Posterior cingulate gyrus (tissue), 11 donors: ENCODE measurements at regions not wholly inside any gene's neighbourhood (a gene's known extent, or its start where the extent isn't known, plus 50 kb on each side); places are given as distances from the start of the nearest gene placed in this dataset.

Experiments
- DNase-seq, 10 donors: peaks; one replicate each; pipeline versions ENCODE4 v3.0.0 to v3.0.0-alpha.2; 2020 to 2021; ENCODE audit warnings: mixed read lengths in 3 of 10
- intact Hi-C: fragments of 100-400 bp; cut with DNase I; formaldehyde crosslinking; loops from one replicate; pipeline ENCODE4 v1.15.1; 2023

GRCh38 chr20:42020316-42020715, 402.1 kb upstream of the CHD6 start:
- DNase-seq: no peak
- intact Hi-C loops: no loop called here

- intact Hi-C loops: no loop called here
- no peak for DNase-seq
Observed at GRCh38 chr20:42018979-42019378, 400.8 kb upstream of the CHD6 start.

- intact Hi-C loops: no loop called here
- no peak for DNase-seq
Observed at GRCh38 chr20:42010090-42010489, 391.9 kb upstream of the CHD6 start.

- intact Hi-C loops: no loop called here
- no peak for DNase-seq
Observed at GRCh38 chr20:42007251-42007650, 389.1 kb upstream of the CHD6 start.

DNA sequence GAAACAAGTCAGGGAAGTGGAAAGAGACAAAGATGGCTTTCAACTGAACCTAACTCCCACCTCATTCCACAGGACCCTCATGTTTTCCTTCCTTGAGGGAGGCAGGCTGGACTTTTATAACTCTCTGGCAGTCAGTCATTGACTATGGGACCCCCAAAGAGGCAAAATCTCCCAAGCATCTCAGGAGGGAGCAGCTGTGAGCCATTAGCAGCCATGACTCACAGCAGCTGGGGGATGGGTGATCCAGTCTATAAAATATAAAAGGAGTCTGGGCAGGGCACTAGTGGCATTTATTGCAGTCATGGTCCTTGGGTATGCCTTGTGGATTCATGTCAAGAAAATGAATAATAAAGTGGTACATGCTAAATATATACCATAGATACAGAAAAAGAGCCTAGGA, 387.0 kb upstream of the CHD6 start:
- no peak for DNase-seq
- intact Hi-C loops: no loop called here

- intact Hi-C loops: no loop called here
- no peak for DNase-seq
Observed at GRCh38 chr20:42003380-42003779, 385.2 kb upstream of the CHD6 start.

DNA sequence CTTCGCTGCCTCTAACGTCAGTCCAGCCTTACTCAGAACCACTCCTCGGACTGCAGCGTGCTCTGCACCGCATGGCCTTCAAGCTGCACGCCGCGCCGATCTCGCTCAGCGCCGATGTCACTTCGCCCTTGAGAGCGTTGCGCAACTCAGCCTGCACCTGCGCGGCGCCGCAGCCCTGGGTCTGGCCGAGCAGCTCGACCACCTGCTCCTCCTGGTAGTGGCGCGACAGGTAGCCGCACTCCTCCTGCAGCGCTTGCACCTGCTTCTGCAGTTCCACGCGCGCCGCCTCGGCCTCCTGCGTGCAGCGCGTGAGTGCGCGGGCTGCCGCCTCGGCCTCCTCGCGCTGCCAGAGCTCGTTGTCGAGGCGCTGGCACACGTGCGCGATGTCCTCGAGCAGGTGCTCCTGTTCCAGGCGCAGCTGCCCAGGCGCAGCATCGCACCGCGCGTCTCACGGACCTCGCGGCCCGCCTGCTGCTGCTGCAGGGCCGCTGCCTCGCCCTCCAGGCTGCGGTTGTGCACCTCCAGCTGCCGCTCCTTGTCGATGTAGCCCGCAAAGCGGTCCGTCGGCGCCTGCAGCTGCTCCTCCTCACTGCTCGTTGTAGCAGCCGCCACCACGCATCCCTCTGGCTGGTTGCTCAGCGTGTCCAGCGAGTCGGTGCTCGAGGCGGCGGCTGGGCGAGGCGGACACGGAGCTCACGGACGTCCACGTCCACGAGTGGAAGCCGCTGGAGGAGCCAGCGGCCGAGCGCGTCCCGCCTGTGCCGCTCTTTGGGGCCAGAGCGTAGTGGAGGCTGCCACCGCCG, 380.6 kb upstream of the CHD6 start:
- intact Hi-C loops: no loop called here
- peak in 2 of 10 donors; percentile 80 to 82 for DNase-seq

DNA sequence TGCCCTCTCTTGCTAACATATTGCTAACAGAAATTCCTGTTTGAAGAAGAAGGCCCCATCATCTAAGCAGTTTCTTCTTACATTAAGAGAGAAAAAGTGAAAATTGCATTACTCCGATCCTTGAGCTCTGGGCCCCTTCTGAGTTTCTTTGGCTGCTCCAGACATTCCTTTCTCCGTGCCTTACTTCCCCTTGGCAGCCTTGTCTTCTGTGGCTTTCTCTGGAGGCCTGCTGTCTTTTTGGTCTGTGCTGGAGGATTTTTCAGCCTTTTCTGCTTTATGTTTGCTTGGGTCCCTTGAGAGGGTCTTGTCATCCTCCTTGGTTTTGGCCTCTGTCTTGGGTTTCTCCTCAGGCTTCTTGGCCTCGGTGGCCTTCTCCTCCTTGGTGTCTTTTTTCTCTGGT, 378.8 kb upstream of the CHD6 start:
- intact Hi-C loops: no loop called here
- no peak for DNase-seq

DNA sequence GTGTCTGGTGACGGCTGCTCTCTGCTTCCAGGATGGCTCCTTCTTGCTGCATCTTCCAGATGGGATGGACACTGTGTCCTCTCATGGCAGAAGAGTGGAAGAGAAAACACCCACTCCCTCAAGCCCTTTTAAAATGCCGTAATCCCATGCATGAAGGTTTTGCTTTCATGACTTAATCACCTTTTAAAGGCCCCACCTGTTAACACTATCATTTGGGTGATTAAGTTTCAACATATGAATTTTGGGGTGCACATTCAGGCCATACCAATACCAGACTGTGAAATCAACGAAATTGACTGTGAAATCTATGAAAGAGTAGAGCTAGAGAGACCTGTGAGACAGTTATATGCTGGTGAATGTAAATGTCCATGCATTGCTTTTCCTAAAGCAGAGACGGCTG, 374.3 kb upstream of the CHD6 start:
- DNase-seq: no peak
- intact Hi-C loops: no loop called here

GRCh38 chr20:41991412-41991811, 373.2 kb upstream of the CHD6 start:
- DNase-seq: no peak
- intact Hi-C loops: no loop called here

- DNase-seq: no peak
- intact Hi-C loops: no loop called here
Observed at GRCh38 chr20:41989935-41990635, 371.9 kb upstream of the CHD6 start.

DNA sequence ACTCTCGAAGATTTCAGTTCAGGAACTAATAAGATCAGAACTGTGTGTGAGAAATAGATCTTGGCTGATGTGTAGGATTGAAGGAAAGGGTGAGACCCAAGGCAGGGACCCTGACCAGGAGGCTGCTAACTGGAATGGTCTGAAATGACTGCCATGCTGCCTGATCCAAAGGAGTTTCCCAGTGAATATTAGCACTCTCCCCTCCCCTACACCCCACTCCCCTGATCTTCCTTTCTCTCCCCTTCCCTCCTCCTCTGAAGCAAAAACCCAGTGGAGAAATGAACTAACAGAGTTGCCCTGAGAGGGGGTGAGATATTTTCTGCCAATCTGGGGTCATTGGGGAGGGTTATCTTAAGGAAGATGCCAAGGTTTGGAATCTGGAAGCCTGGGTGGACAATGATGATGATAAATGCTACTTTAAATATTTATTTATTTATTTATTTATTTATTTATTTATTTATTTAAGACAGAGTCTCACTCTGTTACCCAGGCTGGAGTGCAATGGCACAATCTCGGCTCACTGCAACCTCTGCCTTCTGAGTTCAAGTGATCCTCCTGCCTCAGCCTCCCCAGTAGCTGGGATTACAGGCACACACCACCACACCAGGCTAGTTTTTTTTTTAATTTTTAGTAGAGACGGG, 371.0 kb upstream of the CHD6 start:
- DNase-seq: no peak

GRCh38 chr20:41984031-41984430, 365.9 kb upstream of the CHD6 start:
- DNase-seq: no peak
- intact Hi-C loops: no loop called here

More for the DNA sequence above, 371.0 kb upstream of the CHD6 start:
- intact Hi-C loops: no loop called here

- intact Hi-C loops: no loop called here
- DNase-seq: no peak
Observed at GRCh38 chr20:41983159-41983558, 365.0 kb upstream of the CHD6 start.

GRCh38 chr20:41981746-41982145, 363.6 kb upstream of the CHD6 start:
- DNase-seq: no peak
- intact Hi-C loops: no loop called here

- intact Hi-C loops: no loop called here
- no peak for DNase-seq
Observed at GRCh38 chr20:41978875-41979274, 360.7 kb upstream of the CHD6 start.

DNA sequence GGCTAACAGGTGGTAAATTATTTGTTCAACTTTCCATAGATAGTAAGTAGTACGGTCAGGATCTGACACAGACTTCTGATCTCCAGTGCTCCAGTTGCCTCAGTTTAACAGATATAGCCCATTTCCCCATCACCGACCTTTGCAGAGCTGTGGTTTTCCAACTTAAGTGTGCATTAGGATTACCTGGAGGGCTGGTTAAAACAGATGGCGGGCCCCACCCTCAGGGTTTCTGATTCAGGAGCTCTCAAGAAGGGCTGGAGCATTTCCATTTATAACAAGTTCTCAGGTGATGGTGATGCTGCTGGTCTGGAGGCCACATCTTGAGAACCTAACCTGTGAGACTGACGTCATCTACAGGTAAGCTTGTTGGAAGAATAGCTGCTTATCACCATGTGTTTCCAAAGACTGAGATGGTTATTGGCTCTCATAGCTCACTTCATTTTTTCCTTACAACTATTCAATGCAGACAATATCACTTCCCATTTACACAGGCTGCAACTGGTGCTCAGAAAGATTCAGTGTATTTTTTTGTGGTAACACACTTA, 360.1 kb upstream of the CHD6 start:
- intact Hi-C loops: no loop called here
- DNase-seq: no peak

DNA sequence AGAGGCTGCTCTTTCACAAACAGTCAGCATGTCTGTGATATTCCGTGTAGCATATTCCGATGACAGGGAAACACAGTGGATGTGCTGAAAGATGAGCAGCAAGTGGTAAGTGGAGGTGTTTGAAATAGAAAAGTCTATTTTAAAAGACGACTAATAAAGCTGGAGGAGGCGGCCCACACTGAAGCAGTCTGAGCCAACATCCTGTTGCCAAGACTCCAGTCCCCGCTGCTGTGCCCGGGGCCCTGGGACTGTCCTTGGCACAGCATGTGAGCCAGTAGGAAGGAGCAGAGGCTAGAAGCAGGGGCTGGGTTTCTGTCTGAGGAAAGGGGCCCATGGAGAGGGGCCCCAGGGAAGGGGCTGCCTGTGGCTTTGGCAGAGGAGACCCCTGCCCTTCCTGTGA, 351.5 kb upstream of the CHD6 start:
- DNase-seq: peak in 8 of 10 donors; percentile 6 to 91 (median 44)
- intact Hi-C loops: no loop called here

GRCh38 chr20:41960166-41960565, 342.0 kb upstream of the CHD6 start:
- intact Hi-C loops: no loop called here
- DNase-seq: no peak

GRCh38 chr20:41958391-41958790, 340.2 kb upstream of the CHD6 start:
- DNase-seq: no peak
- intact Hi-C loops: no loop called here

GRCh38 chr20:41956338-41957074, 338.3 kb upstream of the CHD6 start:
- intact Hi-C loops: no loop called here
- DNase-seq: no peak
